ENCODE measurements at regions not wholly inside any gene's neighbourhood (a gene's known extent, or its start where the extent isn't known, plus 50 kb on each side); places are given as distances from the start of the nearest gene placed in this dataset.

GRCh38 chr20:19890445-19891051 lies 126.6 kb upstream of the NAA20 start:
- POLR2A ChIA-PET: no interaction called here
- H3K4me3 ChIP-seq (ENCODE audit: low read depth, low read length): no peak overlapping the region
- CTCF ChIA-PET: interaction anchor here (1.0 kb wide), 1 partner anchor 67 kb away, joined by 3 read pairs; no protein-coding TSS in a partner anchor

GRCh38 chr20:19893356-19893755 lies 123.8 kb upstream of the NAA20 start:
- Histone ChIP-seq H3K27ac (ENCODE audit: extremely low read depth, low read depth, low read length) (no peak overlapping the region), H3K4me3 (ENCODE audit: low read depth, low read length) (no peak overlapping the region), H3K36me3 (ENCODE audit: control insufficient read depth in 2 of 2, insufficient read depth in 1 of 2, low read length in 2 of 2) (no peaks in the 10 kb centered on the region), H3K9me3 (ENCODE audit: control insufficient read depth, insufficient read depth, low read depth, low read length) (no peaks in the 10 kb centered on the region), H3K4me1 (ENCODE audit: control insufficient read depth, insufficient read depth, low read length) (no peaks in the 10 kb centered on the region)
- TF ChIP-seq ZNF19 (tag by site-specific recombination; IDR thresholded peaks at IDR 0.05; ENCODE audit: low read depth) (no peak), ZNF560 (tag by site-specific recombination; IDR thresholded peaks at IDR 0.05; ENCODE audit: borderline replicate concordance) (no peak), GLI4 (tag by site-specific recombination; IDR thresholded peaks at IDR 0.05) (no peak), ZFP3 (tag by site-specific recombination; IDR thresholded peaks at IDR 0.05; ENCODE audit: low read depth) (no peak), ZSCAN5A (tag by site-specific recombination; IDR thresholded peaks at IDR 0.05) (no peak), GLIS2 (tag by site-specific recombination; IDR thresholded peaks at IDR 0.05) (no peak), KLF10 (tag by site-specific recombination; IDR thresholded peaks at IDR 0.05) (no peak), ZNF311 (tag by site-specific recombination; IDR thresholded peaks at IDR 0.05; ENCODE audit: borderline replicate concordance) (no peak), ZNF146 (tag by site-specific recombination; IDR thresholded peaks at IDR 0.05) (no peak), ZNF521 (tag by site-specific recombination; IDR thresholded peaks at IDR 0.05) (no peak), HOXC10 (CRISPR knock-in tag; IDR thresholded peaks at IDR 0.05) (no peak), ZNF394 (tag by site-specific recombination; IDR thresholded peaks at IDR 0.05; ENCODE audit: borderline replicate concordance) (no peak), ZNF266 (tag by site-specific recombination; IDR thresholded peaks at IDR 0.05; ENCODE audit: low read depth) (no peak), HOXD13 (CRISPR knock-in tag; IDR thresholded peaks at IDR 0.05; ENCODE audit: borderline replicate concordance) (no peak), ZNF280D (tag by site-specific recombination; IDR thresholded peaks at IDR 0.05) (no peak), ZNF561 (tag by site-specific recombination; IDR thresholded peaks at IDR 0.05; ENCODE audit: borderline replicate concordance) (no peak), ZNF169 (tag by site-specific recombination; IDR thresholded peaks at IDR 0.05) (no peak)
- ChIA-PET CTCF (interaction anchor here (0.6 kb wide), 1 partner anchor 54 kb away, joined by 3 read pairs; no protein-coding TSS in a partner anchor), POLR2A (no interaction called here)

More at GRCh38 chr20:19890445-19891051, 126.6 kb upstream of the NAA20 start:
- H3K9me3 ChIP-seq (ENCODE audit: control insufficient read depth, insufficient read depth, low read depth, low read length): no peaks in the 10 kb centered on the region
- H3K27ac ChIP-seq (ENCODE audit: extremely low read depth, low read depth, low read length): no peak overlapping the region
- no peaks in the 10 kb centered on the region for H3K4me1 ChIP-seq (ENCODE audit: control insufficient read depth, insufficient read depth, low read length)
- TF ChIP-seq ZNF140 (tag by site-specific recombination; IDR thresholded peaks at IDR 0.05) (no peak), GFI1B (tag by site-specific recombination; IDR thresholded peaks at IDR 0.05) (no peak), ZNF366 (tag by site-specific recombination; conservative IDR thresholded peaks at IDR 0.05) (no peak), ZNF416 (tag by site-specific recombination; IDR thresholded peaks at IDR 0.05) (no peak), ZNF580 (tag by site-specific recombination; IDR thresholded peaks at IDR 0.05) (no peak), IKZF3 (tag by site-specific recombination; IDR thresholded peaks at IDR 0.05) (no peak), GLIS1 (tag by site-specific recombination; IDR thresholded peaks at IDR 0.05) (no peak), EGR2 (tag by site-specific recombination; IDR thresholded peaks at IDR 0.05; ENCODE audit: low read depth) (no peak), ZNF155 (tag by site-specific recombination; IDR thresholded peaks at IDR 0.05) (no peak)
- H3K36me3 ChIP-seq (ENCODE audit: control insufficient read depth in 2 of 2, insufficient read depth in 1 of 2, low read length in 2 of 2): no peaks in the 10 kb centered on the region

All from HEK293 (cell line).